Suprapubic skin (tissue), 4 donors: ENCODE measurements at regions not wholly inside any gene's neighbourhood (a gene's known extent, or its start where the extent isn't known, plus 50 kb on each side); places are given as distances from the start of the nearest gene placed in this dataset.

ENCODE experiments used
- POLR2A ChIP-seq, 2 donors: fragments of 450-650 bp; IDR thresholded peaks; one replicate each; pipeline ENCODE4 v1.6.1; 2017; ENCODE audit warnings: antibody characterized with exemption in 2 of 2, mild to moderate bottlenecking in 2 of 2, moderate library complexity in 2 of 2
- POLR2AphosphoS5 ChIP-seq, 3 donors: sonication (generic); formaldehyde crosslinking; IDR thresholded peaks; one replicate each; pipeline ENCODE4 v1.6.1; 2017; ENCODE audit warnings: antibody characterized with exemption in 3 of 3
- TF ChIP-seq, protein P1 (sequence below), 2 donors: fragments of 200-600 bp in 1 of 2; fragments of 450-650 bp in 1 of 2; sonication (generic) in 1 of 2; IDR thresholded peaks; one replicate each; pipeline ENCODE4 v1.5.1; 2016 to 2019; ENCODE audit warnings: antibody characterized with exemption in 2 of 2, mild to moderate bottlenecking in 1 of 2, moderate library complexity in 1 of 2

DNA sequence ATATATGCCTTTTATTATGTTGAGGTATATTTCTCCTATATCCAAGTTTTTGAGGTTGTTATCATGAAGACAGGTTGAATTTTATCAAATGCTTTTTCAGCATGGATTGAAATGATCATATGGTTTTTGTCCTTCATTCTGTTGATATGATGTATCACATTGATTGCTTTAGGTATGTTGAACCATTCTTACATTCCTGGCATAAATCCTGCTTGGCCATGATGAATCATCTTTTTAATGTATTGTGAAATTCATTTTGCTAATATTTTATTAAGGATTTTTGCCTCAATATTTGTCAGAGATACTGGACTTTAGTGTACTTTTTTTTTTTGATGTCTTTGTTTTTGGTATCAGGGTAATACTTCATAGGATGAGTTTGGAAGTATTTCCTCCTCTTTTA lies 283.8 kb upstream of the C11orf87 start:
- TF ChIP-seq, protein P1, sequence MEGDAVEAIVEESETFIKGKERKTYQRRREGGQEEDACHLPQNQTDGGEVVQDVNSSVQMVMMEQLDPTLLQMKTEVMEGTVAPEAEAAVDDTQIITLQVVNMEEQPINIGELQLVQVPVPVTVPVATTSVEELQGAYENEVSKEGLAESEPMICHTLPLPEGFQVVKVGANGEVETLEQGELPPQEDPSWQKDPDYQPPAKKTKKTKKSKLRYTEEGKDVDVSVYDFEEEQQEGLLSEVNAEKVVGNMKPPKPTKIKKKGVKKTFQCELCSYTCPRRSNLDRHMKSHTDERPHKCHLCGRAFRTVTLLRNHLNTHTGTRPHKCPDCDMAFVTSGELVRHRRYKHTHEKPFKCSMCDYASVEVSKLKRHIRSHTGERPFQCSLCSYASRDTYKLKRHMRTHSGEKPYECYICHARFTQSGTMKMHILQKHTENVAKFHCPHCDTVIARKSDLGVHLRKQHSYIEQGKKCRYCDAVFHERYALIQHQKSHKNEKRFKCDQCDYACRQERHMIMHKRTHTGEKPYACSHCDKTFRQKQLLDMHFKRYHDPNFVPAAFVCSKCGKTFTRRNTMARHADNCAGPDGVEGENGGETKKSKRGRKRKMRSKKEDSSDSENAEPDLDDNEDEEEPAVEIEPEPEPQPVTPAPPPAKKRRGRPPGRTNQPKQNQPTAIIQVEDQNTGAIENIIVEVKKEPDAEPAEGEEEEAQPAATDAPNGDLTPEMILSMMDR (IDR thresholded peaks at IDR 0.05) = no peak
- TF ChIP-seq POLR2A (IDR thresholded peaks at IDR 0.05) = no peak
- TF ChIP-seq POLR2AphosphoS5 (IDR thresholded peaks at IDR 0.05) = no peak
